Suppressor macrophage treated with lipopolysaccharide for 4 hours (primary cell): ENCODE measurements at regions not wholly inside any gene's neighbourhood (a gene's known extent, or its start where the extent isn't known, plus 50 kb on each side); places are given as distances from the start of the nearest gene placed in this dataset.
"Not testable (repeated sequence)": the region's sequence is repeated elsewhere in the genome, so short reads cannot be mapped to it uniquely, and the experiment has no call there.

Source experiments
- DNase-seq: peaks from one replicate; pipeline ENCODE4 v3.0.0-alpha.2; 2020

- no peak for DNase-seq
These were observed 1248.4 kb downstream of the NSUN3 start for GRCh38 chr3:95311272-95311671.

- DNase-seq, result no peak
These were observed 1249.8 kb downstream of the NSUN3 start for GRCh38 chr3:95312650-95313049.

GRCh38 chr3:95319921-95320494 lies 1257.1 kb downstream of the NSUN3 start:
- no peak for DNase-seq

GRCh38 chr3:95327478-95327877 lies 1264.6 kb downstream of the NSUN3 start:
- DNase-seq, result no peak

GRCh38 chr3:95333826-95334225 lies 1271.0 kb downstream of the NSUN3 start:
- DNase-seq, result no peak

GRCh38 chr3:95334461-95334860 lies 1271.6 kb downstream of the NSUN3 start:
- no peak for DNase-seq

GRCh38 chr3:95335517-95335916 lies 1272.7 kb downstream of the NSUN3 start:
- DNase-seq, result no peak

GRCh38 chr3:95338446-95338845 lies 1275.6 kb downstream of the NSUN3 start:
- no peak for DNase-seq

- no peak for DNase-seq
These were observed 1278.5 kb downstream of the NSUN3 start for GRCh38 chr3:95341314-95341713.

GRCh38 chr3:95343228-95343627 lies 1280.4 kb downstream of the NSUN3 start:
- no peak for DNase-seq

GRCh38 chr3:95343767-95344166 lies 1280.9 kb downstream of the NSUN3 start:
- no peak for DNase-seq

GRCh38 chr3:95347936-95348335 lies 1285.1 kb downstream of the NSUN3 start:
- DNase-seq, result not testable (repeated sequence)

- DNase-seq, result no peak
These were observed 1286.0 kb downstream of the NSUN3 start for GRCh38 chr3:95348879-95349278.

- DNase-seq, result no peak
These were observed 1287.2 kb downstream of the NSUN3 start for GRCh38 chr3:95350049-95350448.

GRCh38 chr3:95351158-95351557 lies 1288.3 kb downstream of the NSUN3 start:
- no peak for DNase-seq

GRCh38 chr3:95352471-95352870 lies 1289.6 kb downstream of the NSUN3 start:
- no peak for DNase-seq

GRCh38 chr3:95354489-95354888 lies 1291.6 kb downstream of the NSUN3 start:
- DNase-seq, result no peak

- no peak for DNase-seq
These were observed 1294.1 kb downstream of the NSUN3 start for GRCh38 chr3:95356764-95357501.

- no peak for DNase-seq
These were observed 1324.6 kb downstream of the NSUN3 start for GRCh38 chr3:95387242-95388021.

- no peak for DNase-seq
These were observed 1327.0 kb downstream of the NSUN3 start for GRCh38 chr3:95389725-95390313.

GRCh38 chr3:95394286-95394685 lies 1331.4 kb downstream of the NSUN3 start:
- no peak for DNase-seq

GRCh38 chr3:95399585-95399984 lies 1336.7 kb downstream of the NSUN3 start:
- no peak for DNase-seq

- DNase-seq, result no peak
These were observed 1338.8 kb downstream of the NSUN3 start for GRCh38 chr3:95401693-95402092.
